ENCODE measurements at regions not wholly inside any gene's neighbourhood (a gene's known extent, or its start where the extent isn't known, plus 50 kb on each side); places are given as distances from the start of the nearest gene placed in this dataset.

DNA sequence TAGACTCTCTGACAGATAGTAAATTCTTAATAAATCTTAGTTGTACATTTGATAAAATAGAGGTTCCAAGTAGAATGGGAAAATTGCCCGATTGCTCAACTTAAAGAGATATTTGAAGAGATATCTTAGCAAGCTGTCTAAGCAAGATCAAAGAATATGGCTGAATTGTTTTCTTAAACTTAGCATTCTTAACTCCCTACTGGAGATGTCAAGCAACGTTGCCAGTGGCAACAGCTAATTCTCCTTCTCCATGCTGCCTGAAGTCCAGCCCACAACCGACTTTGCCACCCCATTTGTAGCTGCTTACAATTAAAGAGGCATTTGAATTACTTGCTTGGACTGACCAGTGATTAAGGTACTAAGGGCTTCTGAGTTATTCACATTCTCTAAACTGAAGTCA, 94.4 kb downstream of the FAM181B start:
- TF ChIP-seq, protein P1, sequence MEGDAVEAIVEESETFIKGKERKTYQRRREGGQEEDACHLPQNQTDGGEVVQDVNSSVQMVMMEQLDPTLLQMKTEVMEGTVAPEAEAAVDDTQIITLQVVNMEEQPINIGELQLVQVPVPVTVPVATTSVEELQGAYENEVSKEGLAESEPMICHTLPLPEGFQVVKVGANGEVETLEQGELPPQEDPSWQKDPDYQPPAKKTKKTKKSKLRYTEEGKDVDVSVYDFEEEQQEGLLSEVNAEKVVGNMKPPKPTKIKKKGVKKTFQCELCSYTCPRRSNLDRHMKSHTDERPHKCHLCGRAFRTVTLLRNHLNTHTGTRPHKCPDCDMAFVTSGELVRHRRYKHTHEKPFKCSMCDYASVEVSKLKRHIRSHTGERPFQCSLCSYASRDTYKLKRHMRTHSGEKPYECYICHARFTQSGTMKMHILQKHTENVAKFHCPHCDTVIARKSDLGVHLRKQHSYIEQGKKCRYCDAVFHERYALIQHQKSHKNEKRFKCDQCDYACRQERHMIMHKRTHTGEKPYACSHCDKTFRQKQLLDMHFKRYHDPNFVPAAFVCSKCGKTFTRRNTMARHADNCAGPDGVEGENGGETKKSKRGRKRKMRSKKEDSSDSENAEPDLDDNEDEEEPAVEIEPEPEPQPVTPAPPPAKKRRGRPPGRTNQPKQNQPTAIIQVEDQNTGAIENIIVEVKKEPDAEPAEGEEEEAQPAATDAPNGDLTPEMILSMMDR (IDR thresholded peaks at IDR 0.05), result no peak
- no peak for TF ChIP-seq POLR2AphosphoS5 (IDR thresholded peaks at IDR 0.05)
